Endothelial cell of umbilical vein (primary cell): ENCODE measurements at regions not wholly inside any gene's neighbourhood (a gene's known extent, or its start where the extent isn't known, plus 50 kb on each side); places are given as distances from the start of the nearest gene placed in this dataset.

Experiments
- BruUV-seq: library from RNA; stranded (reverse); fragments of 400-500 nt; replicated peaks from 2 replicates; lab custom pipeline; 2021; lab: Mats Ljungman, UMichigan
- CTCF ChIA-PET: fragments of 300-600, 350-600 bp; sonication (Branson Sonifier 250); formaldehyde crosslinking; loops from one replicate; lab custom pipeline; 2021; ENCODE audit warnings: antibody characterized with exemption, inconsistent platforms; lab: Charles Lee
- POLR2A ChIA-PET: fragments of 300-600, 350-600 bp; sonication (Branson Sonifier 250); formaldehyde crosslinking; loops from one replicate; lab custom pipeline; 2021; ENCODE audit warnings: antibody characterized with exemption, inconsistent platforms; lab: Charles Lee
- DNase-seq: peaks from one replicate; pipeline ENCODE4 v3.0.0-alpha.2; 2011; ENCODE audit warnings: low read depth, low spot score
- FAIRE-seq: peaks from 2 replicates; lab custom pipeline; 2011; peaks lifted over from hg19 to GRCh38; lab: Jason Lieb, UNC
- H2AFZ ChIP-seq: 2 replicates; pipeline ENCODE4 v1.6.0; 2012; ENCODE audit warnings: low read depth, low read length, control low read depth, inconsistent platforms
- H3K27ac ChIP-seq: 2 replicates; pipeline ENCODE4 v1.5.1; 2011; ENCODE audit warnings: low read depth, mild to moderate bottlenecking, control low read depth, low read length, moderate library complexity; ENCODE audit not compliant: insufficient read depth
- H3K27me3 ChIP-seq, 2 experiments: 2 replicates each; pipeline versions ENCODE4 v1.6.0 to v1.6.1; 2011; ENCODE audit warnings: low read length in 2 of 2, mixed read lengths in 1 of 2; ENCODE audit not compliant: control insufficient read depth in 2 of 2, insufficient read depth in 2 of 2
- H3K36me3 ChIP-seq, 2 experiments: 2 replicates in 1 of 2; 3 replicates in 1 of 2; pipeline ENCODE4 v1.5.1; 2011; ENCODE audit warnings: low read length in 2 of 2, mild to moderate bottlenecking in 1 of 2, moderate library complexity in 1 of 2; ENCODE audit not compliant: control insufficient read depth in 2 of 2, insufficient read depth in 2 of 2; ENCODE audit errors: extremely low read depth in 1 of 2
- H3K4me1 ChIP-seq: 3 replicates; pipeline ENCODE4 v1.5.1; 2011; ENCODE audit warnings: mild to moderate bottlenecking, low read length; ENCODE audit not compliant: control insufficient read depth, insufficient read depth; ENCODE audit errors: extremely low read depth
- H3K4me2 ChIP-seq: 2 replicates; pipeline ENCODE4 v1.6.1; 2011; ENCODE audit warnings: low read length, control low read depth, mixed read lengths; ENCODE audit not compliant: insufficient read depth
- H3K4me3 ChIP-seq, 3 experiments: fragments of 200-600 bp in 1 of 3; sonication (generic), shearing (Covaris generic) in 1 of 3; replicated peaks in 1 of 3; 2 replicates each; pipeline ENCODE4 v1.5.1; 2011 to 2016; ENCODE audit warnings: control low read depth in 3 of 3, low read length in 3 of 3, mild to moderate bottlenecking in 2 of 3, inconsistent platforms in 1 of 3, low read depth in 1 of 3, moderate library complexity in 1 of 3; ENCODE audit not compliant: insufficient read depth in 1 of 3
- H3K79me2 ChIP-seq: 2 replicates; pipeline ENCODE4 v1.6.0; 2012; ENCODE audit warnings: low read length, inconsistent platforms; ENCODE audit not compliant: control insufficient read depth, insufficient read depth
- H3K9ac ChIP-seq: replicated peaks from 2 replicates; pipeline ENCODE3; 2011; ENCODE audit warnings: low read length, control low read depth; ENCODE audit not compliant: insufficient read depth; ENCODE audit errors: extremely low read depth
- H3K9me1 ChIP-seq: replicated peaks from 3 replicates; pipeline ENCODE4 v1.6.0; 2011; ENCODE audit warnings: mild to moderate bottlenecking, low read length; ENCODE audit not compliant: control insufficient read depth, insufficient read depth; ENCODE audit errors: extremely low read depth
- H3K9me3 ChIP-seq: replicated peaks from 2 replicates; pipeline ENCODE4 v1.5.1; 2012; ENCODE audit warnings: low read length, inconsistent platforms; ENCODE audit not compliant: control insufficient read depth, insufficient read depth
- H4K20me1 ChIP-seq: replicated peaks from 2 replicates; pipeline ENCODE3; 2011; ENCODE audit warnings: mild to moderate bottlenecking, low read length; ENCODE audit not compliant: control insufficient read depth, insufficient read depth; ENCODE audit errors: extremely low read depth
- EZH2 ChIP-seq: IDR thresholded peaks from 2 replicates; pipeline ENCODE4 v1.6.1; 2012; ENCODE audit warnings: borderline replicate concordance, low read depth, mild to moderate bottlenecking, moderate library complexity, low read length, inconsistent platforms; ENCODE audit not compliant: severe bottlenecking
- FOS ChIP-seq: IDR thresholded peaks from 2 replicates; pipeline ENCODE4 v1.6.1; 2011; ENCODE audit warnings: mild to moderate bottlenecking, low read length, moderate library complexity, borderline replicate concordance; ENCODE audit not compliant: insufficient read depth
- GATA2 ChIP-seq: IDR thresholded peaks from 2 replicates; pipeline ENCODE4 v1.7.0; 2011; ENCODE audit warnings: low read depth, mild to moderate bottlenecking, moderate library complexity, mixed read lengths, low read length; ENCODE audit not compliant: insufficient read length, insufficient read depth
- JUN ChIP-seq: IDR thresholded peaks from 2 replicates; pipeline ENCODE4 v1.6.1; 2011; ENCODE audit warnings: borderline replicate concordance, low read depth; ENCODE audit not compliant: insufficient read length, insufficient read depth
- MYC ChIP-seq: IDR thresholded peaks from one replicate; pipeline ENCODE4 v1.6.1; 2011; ENCODE audit warnings: mild to moderate bottlenecking, low read depth, low read length
- POLR2A ChIP-seq: IDR thresholded peaks from 2 replicates; pipeline ENCODE4 v1.6.1; 2012; ENCODE audit warnings: low read depth, mild to moderate bottlenecking, control low read depth, low read length
- POLR2AphosphoS5 ChIP-seq: IDR thresholded peaks from 2 replicates; pipeline ENCODE4 v1.6.1; 2012; ENCODE audit warnings: low read depth, mild to moderate bottlenecking, control low read depth, low read length, moderate library complexity; ENCODE audit not compliant: insufficient read depth
- dilution Hi-C: fragments of 300-500 bp; cut with MboI; formaldehyde crosslinking; loops from one replicate; pipeline ENCODE4 v1.15.0; 2019; ENCODE audit warnings: low sequenced_read_pairs; ENCODE audit not compliant: extremely low pct_ligation_motif_present
- intact Hi-C: fragments of 100-400 bp; cut with micrococcal nuclease; formaldehyde crosslinking; loops from one replicate; pipeline ENCODE4 v1.10.0; 2022
- TF ChIP-seq, protein P1 (sequence below), 2 donors: IDR thresholded peaks; 1 replicate in 1 of 2; 2 replicates in 1 of 2; pipeline ENCODE4 v1.5.1; 2011; ENCODE audit warnings: low read length in 2 of 2, mild to moderate bottlenecking in 2 of 2, moderate library complexity in 2 of 2, control low read depth in 1 of 2, inconsistent platforms in 1 of 2, low read depth in 1 of 2; ENCODE audit not compliant: insufficient read depth in 1 of 2; ENCODE audit errors: extremely low read depth in 1 of 2
- TF ChIP-seq, protein P2 (sequence below): IDR thresholded peaks from 2 replicates; pipeline ENCODE4 v1.6.1; 2011; ENCODE audit not compliant: insufficient read depth, insufficient read length

DNA sequence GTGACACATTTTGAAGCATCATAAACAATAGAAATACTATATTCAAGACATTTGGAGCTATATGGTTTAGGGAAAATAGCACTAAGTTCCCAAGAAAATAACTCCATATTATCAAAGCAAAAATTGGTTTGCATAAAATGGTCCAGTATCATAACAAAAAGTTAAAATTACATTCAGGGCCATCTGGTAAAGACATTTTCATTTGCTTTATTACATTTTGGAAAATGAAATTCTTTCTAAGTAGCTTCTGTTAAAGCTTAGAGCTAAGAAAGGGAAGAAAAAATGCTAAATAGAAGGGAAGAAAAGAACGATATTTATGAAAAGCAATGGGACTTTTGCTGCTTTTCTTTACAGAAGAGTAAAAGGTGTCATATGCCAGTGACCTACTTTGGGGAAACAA is 155.4 kb upstream of the GOT2 start:
- Histone ChIP-seq H3K4me2 (no peak overlapping the region), H3K79me2 (no peaks in the 10 kb centered on the region), H3K36me3 (no peaks in the 10 kb centered on the region), H3K27ac (no peak overlapping the region), H4K20me1 (no peaks in the 10 kb centered on the region), H3K9ac (no peak overlapping the region), H3K9me3 (no peaks in the 10 kb centered on the region), H3K27me3 (no peaks in the 10 kb centered on the region), H2AFZ (no peak overlapping the region), H3K4me3 (no peak overlapping the region), H3K4me1 (no peaks in the 10 kb centered on the region), H3K9me1 (no peaks in the 10 kb centered on the region)
- dilution Hi-C loops: no loop called here
- FAIRE-seq (no peak), DNase-seq (no peak)
- TF ChIP-seq, protein P1, sequence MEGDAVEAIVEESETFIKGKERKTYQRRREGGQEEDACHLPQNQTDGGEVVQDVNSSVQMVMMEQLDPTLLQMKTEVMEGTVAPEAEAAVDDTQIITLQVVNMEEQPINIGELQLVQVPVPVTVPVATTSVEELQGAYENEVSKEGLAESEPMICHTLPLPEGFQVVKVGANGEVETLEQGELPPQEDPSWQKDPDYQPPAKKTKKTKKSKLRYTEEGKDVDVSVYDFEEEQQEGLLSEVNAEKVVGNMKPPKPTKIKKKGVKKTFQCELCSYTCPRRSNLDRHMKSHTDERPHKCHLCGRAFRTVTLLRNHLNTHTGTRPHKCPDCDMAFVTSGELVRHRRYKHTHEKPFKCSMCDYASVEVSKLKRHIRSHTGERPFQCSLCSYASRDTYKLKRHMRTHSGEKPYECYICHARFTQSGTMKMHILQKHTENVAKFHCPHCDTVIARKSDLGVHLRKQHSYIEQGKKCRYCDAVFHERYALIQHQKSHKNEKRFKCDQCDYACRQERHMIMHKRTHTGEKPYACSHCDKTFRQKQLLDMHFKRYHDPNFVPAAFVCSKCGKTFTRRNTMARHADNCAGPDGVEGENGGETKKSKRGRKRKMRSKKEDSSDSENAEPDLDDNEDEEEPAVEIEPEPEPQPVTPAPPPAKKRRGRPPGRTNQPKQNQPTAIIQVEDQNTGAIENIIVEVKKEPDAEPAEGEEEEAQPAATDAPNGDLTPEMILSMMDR (IDR thresholded peaks at IDR 0.05; ENCODE audit: extremely low read depth in 1 of 2, insufficient read depth in 1 of 2, low read depth in 1 of 2, low read length in 2 of 2): no peak
- TF ChIP-seq FOS: no peak
- no peak for TF ChIP-seq POLR2AphosphoS5
- no peak for TF ChIP-seq MYC
- TF ChIP-seq GATA2: no peak
- TF ChIP-seq POLR2A: no peak
- TF ChIP-seq, protein P2, sequence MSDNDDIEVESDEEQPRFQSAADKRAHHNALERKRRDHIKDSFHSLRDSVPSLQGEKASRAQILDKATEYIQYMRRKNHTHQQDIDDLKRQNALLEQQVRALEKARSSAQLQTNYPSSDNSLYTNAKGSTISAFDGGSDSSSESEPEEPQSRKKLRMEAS: no peak
- TF ChIP-seq JUN: no peak
- TF ChIP-seq EZH2: no peak
- POLR2A ChIA-PET: no interaction called here
- intact Hi-C loops: no loop called here
- no TSS peak for BruUV-seq
- CTCF ChIA-PET: no interaction called here
